ENCODE measurements at regions not wholly inside any gene's neighbourhood (a gene's known extent, or its start where the extent isn't known, plus 50 kb on each side); places are given as distances from the start of the nearest gene placed in this dataset.
"Not testable (repeated sequence)": the region's sequence is repeated elsewhere in the genome, so short reads cannot be mapped to it uniquely, and the experiment has no call there.

DNA sequence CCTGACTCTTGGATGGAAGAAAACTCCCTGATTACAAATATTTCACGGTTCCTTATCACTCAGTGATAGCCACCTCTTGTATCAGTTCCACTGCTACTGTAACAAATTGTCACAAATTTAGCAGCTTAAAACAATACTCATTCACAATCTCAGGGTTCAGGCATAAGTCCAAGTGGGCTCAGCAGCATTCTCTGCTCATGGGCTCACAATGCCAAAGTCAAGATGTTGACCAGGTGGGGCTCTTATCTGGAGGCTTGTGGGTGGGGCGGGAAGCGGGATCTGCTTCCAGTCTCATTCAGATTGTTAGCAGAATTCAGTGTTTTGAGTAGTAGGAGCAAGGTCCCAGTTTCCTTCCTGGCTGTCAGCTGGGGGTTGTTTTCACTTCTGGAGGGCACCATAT, 137.3 kb upstream of the FAM78B start:
- intact Hi-C loops (cut with micrococcal nuclease) = no loop called here
- TF ChIP-seq CTCF (IDR thresholded peaks at IDR 0.05) = no peak
- ChIA-PET CTCF (no interaction called here), POLR2A (no interaction called here)
- no peak overlapping the region for H3K27ac Mint-ChIP-seq
- H3K36me3 Mint-ChIP-seq (ENCODE audit: low read depth) = no peaks in the 10 kb centered on the region
- peaks cover 6% of the 10 kb centered on the region for H3K27me3 Mint-ChIP-seq
- no peak for DNase-seq
- ATAC-seq = no peak
- peaks cover 2% of the 10 kb centered on the region for H3K9me3 Mint-ChIP-seq
- H3K4me1 Mint-ChIP-seq (ENCODE audit: low read depth) = no peaks in the 10 kb centered on the region
- H3K4me3 Mint-ChIP-seq = no peak overlapping the region

DNA sequence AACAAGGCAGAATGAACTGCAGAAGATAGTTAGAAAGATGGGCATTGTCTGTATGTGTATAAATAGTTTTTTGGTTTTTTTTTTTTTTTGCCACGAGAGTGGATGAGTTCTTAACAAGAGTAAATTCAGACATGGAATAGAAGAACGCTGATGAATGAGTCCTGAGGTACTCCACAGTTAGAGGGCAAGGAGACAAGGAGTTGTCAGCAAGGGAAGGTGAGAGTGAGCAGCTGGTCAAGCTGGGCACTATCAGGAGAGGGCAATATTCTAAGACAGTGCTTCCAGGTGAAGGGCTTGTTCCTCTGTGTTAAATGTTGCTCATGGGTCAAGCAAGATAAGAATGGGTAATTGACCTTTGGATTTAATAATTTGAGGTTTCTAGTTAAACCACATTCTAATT, 138.6 kb upstream of the FAM78B start:
- no peaks in the 10 kb centered on the region for H3K36me3 Mint-ChIP-seq (ENCODE audit: low read depth)
- no peaks in the 10 kb centered on the region for H3K4me1 Mint-ChIP-seq (ENCODE audit: low read depth)
- ChIA-PET POLR2A (no interaction called here), CTCF (no interaction called here)
- peaks cover under 1% of the 10 kb centered on the region for H3K27me3 Mint-ChIP-seq
- ATAC-seq = no peak
- no peak for TF ChIP-seq CTCF (IDR thresholded peaks at IDR 0.05)
- intact Hi-C loops (cut with micrococcal nuclease) = no loop called here
- H3K4me3 Mint-ChIP-seq = no peak overlapping the region
- DNase-seq = no peak
- no peak overlapping the region for H3K27ac Mint-ChIP-seq
- peaks cover under 1% of the 10 kb centered on the region for H3K9me3 Mint-ChIP-seq

DNA sequence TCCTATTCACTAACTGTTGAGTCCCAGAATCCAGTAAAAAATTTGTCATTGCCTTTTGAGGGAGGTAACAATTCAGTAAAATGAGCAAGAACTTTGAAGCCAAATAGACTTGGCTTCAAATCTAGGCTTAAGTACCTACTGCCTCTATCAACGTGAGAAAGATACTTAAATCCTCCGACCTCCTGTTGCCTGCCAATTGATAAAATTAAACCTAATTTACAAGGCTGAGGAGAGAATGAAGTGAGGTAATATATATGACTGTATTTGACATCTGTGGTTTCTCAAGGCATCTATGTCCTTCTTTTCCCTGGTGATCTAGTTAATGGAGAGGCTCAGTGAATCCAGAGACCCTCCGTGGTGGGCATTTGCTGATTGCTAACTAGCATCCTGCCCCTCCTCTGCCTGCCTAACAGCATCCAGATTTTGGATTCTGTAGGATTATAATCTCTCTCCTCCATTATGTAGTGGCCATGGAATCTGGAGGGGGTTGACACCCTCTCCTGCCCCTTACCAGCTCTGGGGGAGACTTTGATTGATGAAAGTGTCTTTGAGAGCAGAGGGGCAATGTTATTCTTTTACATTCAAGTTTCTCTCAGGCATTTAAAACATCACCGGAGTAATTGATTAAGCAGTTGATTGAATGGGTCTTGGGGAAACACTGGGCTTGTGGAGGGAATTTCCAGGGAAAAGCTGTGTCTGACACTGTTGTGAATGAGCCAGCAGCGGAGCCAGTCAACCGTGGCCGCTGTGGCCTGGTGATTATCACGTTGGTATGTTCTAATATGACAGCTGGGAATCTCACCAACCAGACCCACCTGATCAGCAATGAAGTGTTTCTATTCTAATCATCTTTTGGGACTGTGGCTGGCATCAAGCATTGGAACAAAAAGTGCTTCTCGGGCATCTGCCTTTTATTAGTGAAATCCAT, 140.7 kb upstream of the FAM78B start:
- H3K36me3 Mint-ChIP-seq (ENCODE audit: low read depth) = no peaks in the 10 kb centered on the region
- no peaks in the 10 kb centered on the region for H3K27me3 Mint-ChIP-seq
- DNase-seq (no peak), ATAC-seq (no peak)
- no peaks in the 10 kb centered on the region for H3K9me3 Mint-ChIP-seq
- no peaks in the 10 kb centered on the region for H3K4me1 Mint-ChIP-seq (ENCODE audit: low read depth)
- intact Hi-C loops (cut with micrococcal nuclease) = no loop called here
- H3K4me3 Mint-ChIP-seq = no peak overlapping the region
- POLR2A ChIA-PET = no interaction called here
- CTCF ChIA-PET = no interaction called here
- no peak overlapping the region for H3K27ac Mint-ChIP-seq
- no peak for TF ChIP-seq CTCF (IDR thresholded peaks at IDR 0.05)

DNA sequence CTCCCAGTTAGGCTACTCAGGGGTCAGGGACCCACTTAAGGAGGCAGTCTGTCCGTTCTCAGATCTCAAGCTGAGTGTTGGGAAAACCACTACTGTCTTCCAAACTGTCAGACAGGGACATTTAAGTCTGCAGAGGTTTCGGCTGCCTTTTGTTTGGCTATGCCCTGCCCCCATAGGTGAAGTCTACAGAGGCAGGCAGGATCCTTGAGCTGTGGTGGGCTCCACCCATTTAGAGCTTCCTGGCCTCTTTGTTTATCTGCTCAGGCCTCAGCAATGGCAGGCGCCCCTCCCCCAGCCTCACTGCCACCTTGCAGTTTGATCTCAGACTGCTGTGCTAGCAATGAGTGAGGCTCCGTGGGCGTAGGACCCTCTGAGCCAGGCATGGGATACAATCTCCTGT, 149.5 kb upstream of the FAM78B start:
- H3K27ac Mint-ChIP-seq; H3K27me3 Mint-ChIP-seq; H3K4me3 Mint-ChIP-seq; POLR2A ChIA-PET; H3K4me1 Mint-ChIP-seq (ENCODE audit: low read depth); ATAC-seq; H3K36me3 Mint-ChIP-seq (ENCODE audit: low read depth); DNase-seq; H3K9me3 Mint-ChIP-seq; intact Hi-C loops (cut with micrococcal nuclease); CTCF ChIA-PET: not testable (repeated sequence)

DNA sequence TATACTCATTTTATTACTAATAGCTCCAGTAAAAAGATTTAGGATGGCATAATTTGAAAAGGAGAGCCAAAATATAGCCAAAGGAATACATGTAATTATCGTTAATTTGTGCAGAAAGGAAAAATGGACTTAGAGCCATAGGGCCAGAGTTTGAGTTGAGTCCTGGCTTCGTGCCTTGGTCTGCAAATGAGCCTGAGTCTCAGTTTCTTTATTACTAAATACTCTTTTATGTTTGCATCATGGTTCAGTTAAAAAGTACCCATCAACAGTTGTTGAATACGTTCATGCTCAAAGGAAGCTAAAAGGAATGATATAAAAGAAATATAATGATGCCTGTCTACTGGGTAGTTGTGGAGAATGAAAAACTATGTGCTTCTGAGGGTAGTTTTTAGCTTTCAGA, 155.7 kb upstream of the FAM78B start:
- intact Hi-C loops (cut with micrococcal nuclease) = no loop called here
- no peak for TF ChIP-seq CTCF (IDR thresholded peaks at IDR 0.05)
- Mint-ChIP-seq H3K4me1 (ENCODE audit: low read depth) (no peaks in the 10 kb centered on the region), H3K27ac (no peak overlapping the region), H3K27me3 (no peaks in the 10 kb centered on the region), H3K4me3 (no peak overlapping the region), H3K9me3 (no peaks in the 10 kb centered on the region), H3K36me3 (ENCODE audit: low read depth) (no peaks in the 10 kb centered on the region)
- ATAC-seq = no peak
- no peak for DNase-seq
- POLR2A ChIA-PET = no interaction called here
- CTCF ChIA-PET = interaction anchor here (0.7 kb wide), 1 partner anchor 318 kb away, joined by 3 read pairs; no protein-coding TSS in a partner anchor
